Islet precursor cell (in vitro differentiated cells): ENCODE measurements at regions not wholly inside any gene's neighbourhood (a gene's known extent, or its start where the extent isn't known, plus 50 kb on each side); places are given as distances from the start of the nearest gene placed in this dataset.

ENCODE experiments used
- DNase-seq: peaks from one replicate; pipeline ENCODE4 v3.0.0-alpha.2; 2018

DNA sequence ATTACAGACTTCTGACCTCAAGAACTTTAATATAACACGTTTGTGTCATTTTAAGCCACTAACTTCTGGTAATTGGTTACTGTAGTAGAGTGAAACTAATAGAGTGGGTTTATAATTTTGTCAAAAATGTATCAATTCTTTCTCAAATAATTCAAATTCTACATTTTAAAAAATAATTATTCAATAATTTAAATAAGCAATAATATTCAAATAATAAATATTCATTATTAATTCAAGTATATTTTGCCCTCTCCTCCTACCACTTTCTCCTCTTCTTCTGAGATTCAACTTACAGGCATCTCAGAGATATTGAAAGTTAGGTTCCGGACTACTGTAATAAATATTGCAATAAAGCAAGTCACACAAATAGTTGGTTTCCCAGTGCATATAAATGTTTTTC is 1107.1 kb downstream of the KCNT2 start:
- no peak for DNase-seq

DNA sequence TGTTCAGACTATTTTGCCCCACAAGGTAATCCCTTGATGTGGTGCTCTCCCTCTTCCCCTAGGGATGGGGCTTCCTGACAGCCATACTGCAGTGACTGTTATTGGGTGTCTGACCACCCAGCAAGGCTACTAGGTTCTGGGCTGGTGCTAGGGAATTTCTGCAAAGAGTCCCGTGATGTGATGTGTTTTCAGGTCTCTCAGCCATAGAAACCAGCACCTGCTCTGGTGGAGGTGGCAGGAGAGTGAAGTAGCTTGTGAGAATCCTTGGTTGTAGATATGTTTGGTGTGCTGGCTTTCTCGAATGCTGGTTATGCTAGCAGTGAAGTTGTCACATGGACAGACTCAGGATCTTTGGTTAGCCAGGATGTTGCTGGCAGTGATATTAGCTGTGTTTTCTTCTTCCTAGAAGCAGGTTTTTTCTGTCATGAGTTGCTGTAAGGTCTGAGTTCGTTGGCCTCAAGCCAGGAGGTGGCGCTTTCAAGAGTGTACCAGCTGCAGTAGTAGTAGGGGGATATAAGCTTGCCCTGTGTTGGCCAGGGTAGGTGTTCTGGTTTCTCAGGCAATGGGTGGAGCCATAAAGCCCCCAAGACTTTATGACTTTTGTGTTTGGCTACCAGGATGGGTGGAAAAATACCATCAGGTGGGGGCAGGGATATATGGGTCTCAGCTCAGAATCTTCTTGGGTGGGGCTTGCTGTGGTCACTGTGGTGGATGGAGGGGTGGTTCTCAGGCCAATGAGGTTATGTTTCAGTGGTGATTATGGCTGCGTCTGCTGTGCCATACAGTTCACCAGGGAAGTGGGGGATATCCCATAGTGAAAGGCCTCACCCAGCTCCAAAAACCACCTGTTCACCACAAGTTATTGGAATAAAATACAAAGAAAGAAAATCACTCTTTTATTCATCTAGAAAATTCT is 1112.3 kb downstream of the KCNT2 start:
- peak; percentile 50 for DNase-seq

DNA sequence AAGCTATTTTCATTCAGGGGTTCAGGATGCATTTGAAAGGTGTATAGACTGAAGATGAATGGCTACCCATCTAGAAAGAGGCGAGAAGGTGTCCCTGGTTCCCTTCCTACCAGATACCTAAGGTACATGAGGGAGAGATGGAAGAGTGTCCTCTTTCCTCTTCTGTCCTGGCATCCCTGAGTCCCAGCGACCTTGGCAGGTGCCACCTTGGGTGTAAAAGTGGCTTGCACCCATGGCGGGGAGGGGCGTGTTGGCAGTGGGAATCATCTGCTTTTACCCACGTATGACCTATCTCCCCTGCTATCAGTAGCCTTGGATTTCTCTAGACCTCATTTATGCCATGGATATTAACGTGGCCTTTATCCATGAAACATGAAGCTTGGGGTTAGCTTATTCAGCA is 1126.1 kb downstream of the KCNT2 start:
- DNase-seq: no peak

DNA sequence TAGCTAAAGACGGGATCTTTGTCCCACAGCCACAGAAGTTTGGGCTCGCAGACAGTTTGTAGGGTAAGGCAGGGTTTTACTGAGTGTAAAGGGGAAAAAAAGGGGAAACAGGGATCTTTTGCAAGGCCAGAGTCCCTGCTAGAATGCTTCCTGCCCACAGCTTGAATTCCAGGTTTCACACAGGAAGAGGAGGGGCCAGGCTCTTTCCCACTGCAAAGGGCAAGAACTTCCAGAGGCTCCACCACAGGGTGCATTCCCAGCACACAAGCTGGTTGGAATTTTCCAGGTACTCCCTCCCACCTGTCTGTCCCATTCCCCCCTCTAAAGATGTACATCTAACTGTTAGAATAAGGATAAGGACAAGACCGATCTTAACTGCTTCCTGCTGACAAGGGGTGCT is 1126.9 kb downstream of the KCNT2 start:
- peak; percentile 51 for DNase-seq

DNA sequence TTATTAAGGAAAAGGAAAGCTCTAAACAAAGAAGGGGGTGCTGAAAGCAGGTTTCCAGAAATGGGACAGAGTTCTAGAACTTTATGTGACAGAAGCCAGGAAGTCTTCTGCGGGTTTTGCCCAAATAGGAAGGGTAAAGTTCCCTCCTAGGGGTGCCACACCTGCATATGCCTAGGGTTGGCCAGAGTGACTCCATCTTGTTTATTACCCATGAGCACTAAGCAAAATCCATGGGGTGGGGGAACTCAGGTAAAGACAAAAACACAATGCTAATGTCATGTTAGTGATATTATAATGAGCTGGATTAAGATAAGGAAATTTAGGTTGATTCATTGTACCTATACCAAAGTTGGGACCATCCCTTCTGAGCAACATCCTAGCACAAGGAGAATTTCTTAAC is 1132.7 kb downstream of the KCNT2 start:
- DNase-seq: no peak

DNA sequence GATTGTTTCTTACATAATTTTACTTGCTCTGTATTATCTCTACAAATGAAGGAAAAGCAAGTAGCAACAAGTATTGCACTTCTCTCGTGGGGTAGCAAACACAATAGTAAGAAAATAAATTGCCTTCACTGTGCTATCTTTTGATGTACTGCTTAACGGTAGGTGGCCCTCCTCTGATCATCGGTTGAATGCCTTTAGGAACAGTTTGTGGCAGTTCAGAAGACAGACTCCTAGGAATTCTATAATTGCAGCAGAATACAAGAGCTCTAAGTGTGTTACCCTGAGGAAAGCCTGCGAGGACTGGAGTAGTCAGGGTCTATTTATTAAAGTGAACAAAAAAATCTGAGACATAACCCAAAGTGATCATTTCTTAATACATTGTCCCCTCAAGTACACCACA is 1135.9 kb downstream of the KCNT2 start:
- no peak for DNase-seq

DNA sequence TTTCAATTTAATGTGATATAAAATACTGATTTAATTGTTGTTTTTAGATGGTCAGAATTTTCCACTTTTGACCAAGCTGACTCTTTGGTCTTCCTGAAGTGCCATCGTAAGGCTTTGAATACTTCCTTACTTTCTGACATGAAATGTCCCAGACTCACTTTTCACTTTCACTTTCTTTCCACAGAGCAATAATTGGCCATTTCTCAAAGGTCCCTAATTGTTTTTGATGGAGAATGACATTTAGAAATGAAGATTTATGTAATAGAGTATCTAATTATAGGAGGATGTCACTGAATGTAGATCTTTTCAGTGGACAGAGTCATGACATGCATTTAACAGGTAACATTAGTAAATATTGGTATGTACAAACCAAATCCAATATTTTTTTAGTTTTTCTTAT is 1141.6 kb downstream of the KCNT2 start:
- DNase-seq: no peak

DNA sequence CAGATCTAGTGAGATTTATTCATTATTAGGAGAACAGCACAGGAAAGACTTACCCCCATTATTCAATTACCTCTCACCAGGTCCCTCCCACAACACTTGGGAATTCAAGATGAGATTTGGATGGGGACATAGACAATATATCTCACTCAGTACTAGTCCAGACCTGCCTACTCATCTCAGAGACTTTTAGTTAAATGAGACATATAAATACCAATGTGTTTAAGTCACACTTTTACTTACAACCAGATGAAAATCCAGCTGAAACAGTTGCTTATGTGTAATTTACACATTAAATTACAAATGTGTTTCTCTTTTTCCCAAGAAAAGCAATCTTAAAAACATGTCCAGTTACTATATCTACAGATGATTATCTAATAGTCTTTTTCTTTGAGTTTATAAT is 1145.6 kb downstream of the KCNT2 start:
- DNase-seq: no peak

DNA sequence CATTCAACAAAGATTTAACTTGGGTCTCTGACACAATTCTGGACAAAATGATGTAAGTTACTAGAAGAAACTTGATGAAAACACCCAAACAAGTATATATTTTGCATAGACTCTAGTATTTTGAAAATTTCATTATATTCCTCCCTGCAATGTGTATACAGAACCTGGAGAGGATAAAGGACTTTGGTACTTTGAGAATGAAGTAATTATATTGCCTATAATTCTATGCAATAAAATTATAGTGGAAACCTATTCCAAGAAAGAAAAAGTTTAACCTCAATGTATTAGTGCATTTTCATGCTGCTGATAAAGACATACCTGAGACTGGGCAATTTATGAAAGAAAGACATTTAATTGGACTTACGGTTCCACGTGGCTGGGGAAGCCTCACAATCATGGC is 1146.1 kb downstream of the KCNT2 start:
- DNase-seq: no peak

DNA sequence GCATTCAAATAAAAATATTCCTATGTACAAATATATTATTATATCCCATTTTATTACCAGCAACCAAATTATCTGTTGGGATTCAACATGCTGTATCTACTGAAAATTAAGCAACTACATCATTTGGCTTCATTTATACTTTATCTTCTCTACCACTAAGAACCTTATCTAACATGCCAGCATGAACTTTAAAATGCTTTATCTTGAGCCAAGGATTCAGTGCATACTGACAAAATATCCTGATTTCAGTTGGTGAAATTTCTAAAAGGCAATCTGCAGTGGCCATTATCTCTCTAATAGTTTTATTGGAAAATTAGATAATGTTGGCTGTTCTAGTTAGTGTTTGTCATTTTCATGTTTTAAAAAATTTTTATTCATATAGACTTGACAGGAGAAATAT is 1149.9 kb downstream of the KCNT2 start:
- DNase-seq: no peak

DNA sequence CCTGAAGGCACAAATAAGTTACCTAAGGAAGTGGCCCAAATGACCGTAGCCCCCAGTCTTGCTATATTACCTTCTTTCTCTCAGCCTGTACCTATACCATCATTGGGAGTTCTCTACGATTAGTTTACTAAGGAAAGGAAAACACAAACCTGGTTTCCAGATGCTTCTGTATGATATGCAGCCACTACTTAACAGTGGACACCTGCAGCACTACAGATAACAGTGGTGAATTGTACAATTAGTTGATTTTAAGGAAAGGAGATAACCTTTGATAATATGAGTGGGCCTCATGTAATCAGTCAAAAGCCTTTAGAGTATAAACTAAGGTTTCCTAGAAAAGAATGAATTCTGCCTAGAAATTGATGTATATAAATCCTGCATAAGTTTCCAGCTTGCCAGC is 1157.4 kb downstream of the KCNT2 start:
- no peak for DNase-seq

DNA sequence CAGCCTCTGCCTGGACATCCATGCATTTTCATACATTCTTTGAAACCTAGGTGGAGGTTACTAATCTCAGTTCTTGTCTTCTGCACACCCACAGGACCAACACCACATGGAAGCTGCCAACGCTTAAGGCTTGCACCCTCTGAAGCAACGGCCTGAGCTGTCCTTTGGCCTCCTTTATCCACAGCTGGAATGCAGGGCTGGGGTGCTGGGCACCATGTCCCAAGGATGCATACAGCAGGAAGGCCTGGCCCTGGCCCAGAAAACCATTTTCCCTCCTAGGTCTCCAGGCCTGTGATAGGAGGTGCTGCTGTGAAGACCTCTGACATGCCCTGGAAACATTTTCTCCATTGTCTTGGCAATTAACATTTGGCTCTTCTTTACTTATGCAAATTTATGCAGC is 1168.6 kb downstream of the KCNT2 start:
- DNase-seq: no peak

DNA sequence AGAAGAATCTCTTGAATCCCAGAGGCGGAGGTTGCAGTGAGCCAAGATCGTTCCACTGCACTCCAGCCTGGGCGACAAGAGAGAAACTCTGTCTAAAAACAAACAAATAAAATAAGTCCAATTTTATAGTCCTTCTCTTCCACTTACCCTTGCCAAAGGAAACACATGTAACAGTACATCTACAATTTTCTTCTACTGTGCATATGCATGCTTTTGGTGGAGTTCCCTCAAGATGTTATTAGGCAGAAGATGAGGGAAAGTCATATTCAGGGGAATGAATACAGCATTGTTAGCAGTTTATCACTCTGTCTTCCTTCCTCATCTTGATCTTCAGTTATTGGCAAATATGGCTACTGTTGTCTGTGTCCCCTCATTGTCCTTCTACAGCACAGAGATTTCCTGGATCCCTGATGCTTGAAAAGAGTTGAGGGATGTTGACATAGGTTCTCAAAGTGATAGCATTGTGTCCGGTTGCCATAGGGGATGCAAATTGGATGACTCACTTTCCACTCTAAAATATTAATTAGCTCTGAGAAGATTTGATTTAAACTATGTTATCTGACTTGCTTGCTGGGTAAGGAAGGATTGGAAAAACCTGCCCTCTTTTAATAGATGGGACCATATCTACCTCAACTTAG is 1173.6 kb downstream of the KCNT2 start:
- no peak for DNase-seq

DNA sequence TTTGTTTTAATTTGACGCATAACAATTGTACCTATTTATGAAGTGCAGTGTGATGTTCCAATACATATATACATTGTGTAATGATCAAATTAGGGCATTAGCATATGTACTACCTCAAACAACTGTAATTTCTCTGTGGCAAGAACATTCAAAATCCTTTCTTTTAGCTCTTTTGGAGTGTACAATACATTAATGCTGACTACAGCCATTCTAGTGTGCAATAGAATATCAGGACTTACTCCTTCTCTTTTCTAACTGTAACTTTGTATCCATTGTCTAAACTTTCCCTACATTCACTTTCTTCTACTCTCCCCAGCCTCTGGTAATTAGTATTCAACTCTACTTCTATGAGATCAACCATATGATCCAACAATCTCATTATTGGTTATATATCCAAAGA is 1177.4 kb downstream of the KCNT2 start:
- DNase-seq: no peak

DNA sequence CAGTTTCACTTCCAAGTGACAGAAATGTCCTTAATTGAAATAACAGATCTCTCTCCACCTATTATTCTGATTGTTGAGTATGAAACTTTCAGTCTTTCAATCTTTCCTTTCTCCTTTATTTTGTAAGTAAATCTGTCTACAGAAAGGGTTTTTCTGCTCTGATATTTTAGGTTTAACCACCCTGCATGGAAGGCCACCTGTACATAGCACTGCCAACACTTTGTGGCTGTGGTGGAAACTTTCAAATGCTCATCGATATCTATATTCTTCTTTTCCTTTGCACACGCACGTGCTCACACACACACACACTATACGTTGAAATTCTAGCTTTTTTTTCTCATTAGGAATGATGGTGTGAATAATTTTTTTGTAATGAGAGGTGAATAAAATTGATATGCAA is 1179.3 kb downstream of the KCNT2 start:
- no peak for DNase-seq

DNA sequence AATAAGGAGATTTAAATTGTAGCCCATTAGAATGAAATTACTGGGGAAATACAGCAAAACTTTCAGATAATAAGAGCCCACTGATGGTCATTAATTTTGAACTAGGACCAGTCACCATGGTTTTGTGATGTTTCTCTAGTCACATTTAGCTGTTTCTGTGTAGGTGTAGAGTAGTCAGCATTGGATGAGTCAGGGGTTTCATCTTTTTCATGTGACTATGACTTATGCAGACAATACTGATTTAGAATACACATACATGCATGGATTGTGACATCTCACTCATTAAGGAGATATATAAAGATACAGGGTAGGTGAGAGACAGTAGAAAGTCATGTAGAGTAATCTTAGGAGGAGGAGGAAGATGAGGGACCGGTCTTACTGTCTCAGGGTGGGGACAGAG is 1192.7 kb downstream of the KCNT2 start:
- DNase-seq: no peak

DNA sequence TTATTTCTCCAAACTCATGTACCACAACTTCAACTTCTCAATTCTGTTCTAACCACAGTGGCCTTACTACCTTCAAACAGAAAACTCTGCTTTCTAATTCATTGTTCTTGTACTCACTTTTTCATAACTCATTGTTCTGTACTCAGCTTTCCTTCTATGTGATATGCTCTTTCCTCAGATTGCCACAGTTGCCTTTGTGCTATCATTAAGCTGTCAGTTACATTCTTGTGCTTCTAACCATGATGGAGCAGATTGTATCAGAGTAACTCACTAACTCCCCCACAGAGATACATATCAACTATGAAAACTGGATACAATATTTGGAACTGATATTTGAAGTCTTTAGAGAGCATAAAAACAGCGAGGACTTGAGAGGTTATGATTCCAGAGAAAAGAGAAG is 1213.7 kb downstream of the KCNT2 start:
- DNase-seq: no peak

DNA sequence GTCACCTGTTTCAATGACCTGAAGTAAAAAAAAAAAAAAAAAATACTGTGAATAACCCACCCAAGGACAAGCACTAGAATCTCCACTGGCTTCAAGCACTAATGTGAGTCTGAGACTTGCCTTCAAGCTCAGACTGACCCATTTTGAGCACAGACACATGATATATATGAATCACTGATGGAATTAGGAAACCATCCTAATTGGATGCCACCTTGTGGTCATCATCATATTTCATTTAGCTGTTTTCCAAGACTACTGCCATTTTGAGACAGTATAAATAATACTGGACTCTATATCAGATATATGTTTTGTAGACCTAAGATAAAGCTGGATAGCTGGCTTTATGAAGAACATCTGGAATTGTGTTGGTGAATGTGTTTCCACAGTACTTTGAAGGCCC is 1232.0 kb downstream of the KCNT2 start:
- no peak for DNase-seq

DNA sequence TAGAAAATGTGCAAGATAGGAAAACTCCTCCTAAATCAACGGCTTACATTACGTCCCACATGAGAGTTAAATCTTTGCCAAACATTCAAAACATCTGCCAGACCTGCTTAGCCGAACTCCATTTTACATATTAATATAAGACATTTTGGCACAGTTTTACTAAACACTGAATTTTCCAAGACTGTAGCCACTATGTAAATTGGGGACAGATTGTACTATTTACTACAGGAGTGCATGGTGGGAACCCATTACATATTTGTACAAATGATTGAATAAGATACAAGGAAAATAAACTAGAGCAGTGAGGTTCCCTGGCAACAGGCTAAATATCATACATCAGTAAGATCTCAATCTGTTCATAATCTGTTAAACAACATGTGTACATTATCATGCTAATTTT is 1234.4 kb downstream of the KCNT2 start:
- no peak for DNase-seq

DNA sequence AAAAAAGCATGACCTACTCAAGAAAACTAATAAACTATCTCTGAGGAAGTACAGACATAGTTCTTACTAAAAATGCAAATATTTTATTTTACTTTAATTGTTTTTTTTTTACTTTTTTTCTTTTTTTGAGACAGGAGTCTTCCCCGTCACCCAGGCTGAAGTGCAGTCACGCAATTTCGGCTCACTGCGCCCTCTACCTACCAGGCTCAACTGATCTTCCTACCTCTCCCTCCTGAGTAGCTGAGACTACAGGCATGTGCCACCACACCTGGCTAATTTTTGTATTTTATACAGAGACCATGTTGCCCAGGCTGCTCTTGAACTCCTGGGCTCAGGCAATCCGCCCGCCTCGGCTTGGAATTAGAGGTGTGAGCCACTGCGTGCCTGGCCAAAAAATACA is 1263.1 kb downstream of the KCNT2 start:
- DNase-seq: peak; percentile 79

DNA sequence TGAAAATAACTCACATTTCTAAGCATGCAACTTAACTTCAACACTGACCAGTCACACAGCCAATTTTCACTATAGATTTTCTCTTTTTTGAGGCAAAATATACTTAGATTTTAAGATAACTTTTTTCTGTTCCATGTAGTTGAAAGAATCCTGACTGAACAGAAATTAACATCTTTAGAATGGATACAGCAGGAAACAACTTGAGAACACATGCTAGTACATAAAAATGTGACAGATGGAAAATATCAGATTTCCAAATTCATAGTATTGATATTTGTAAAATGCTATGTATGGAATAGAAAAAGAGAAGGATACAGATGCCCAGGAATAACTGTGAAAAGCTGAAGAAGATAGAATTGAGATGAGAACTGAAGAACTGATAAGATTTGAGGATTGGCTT is 1270.6 kb downstream of the KCNT2 start:
- DNase-seq: no peak

DNA sequence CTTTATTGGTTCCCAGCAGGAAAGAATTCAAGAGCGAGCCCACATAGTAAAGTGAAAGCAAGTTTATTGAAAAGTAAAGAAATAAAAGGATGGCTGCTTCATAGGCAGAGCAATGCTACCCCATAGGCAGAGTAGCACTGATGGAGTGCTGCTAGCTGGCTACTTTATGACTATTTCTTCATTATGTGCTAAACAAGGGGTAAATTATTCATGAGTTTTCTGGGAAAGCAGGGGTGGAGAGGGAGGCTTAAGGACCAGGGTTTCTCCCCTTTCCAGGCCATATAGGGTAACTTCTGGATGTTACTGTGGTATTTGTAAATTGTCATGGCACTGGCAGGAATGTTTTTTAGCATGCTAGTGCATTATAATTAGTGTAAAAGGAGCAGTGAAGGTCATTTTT is 1271.4 kb downstream of the KCNT2 start:
- no peak for DNase-seq

DNA sequence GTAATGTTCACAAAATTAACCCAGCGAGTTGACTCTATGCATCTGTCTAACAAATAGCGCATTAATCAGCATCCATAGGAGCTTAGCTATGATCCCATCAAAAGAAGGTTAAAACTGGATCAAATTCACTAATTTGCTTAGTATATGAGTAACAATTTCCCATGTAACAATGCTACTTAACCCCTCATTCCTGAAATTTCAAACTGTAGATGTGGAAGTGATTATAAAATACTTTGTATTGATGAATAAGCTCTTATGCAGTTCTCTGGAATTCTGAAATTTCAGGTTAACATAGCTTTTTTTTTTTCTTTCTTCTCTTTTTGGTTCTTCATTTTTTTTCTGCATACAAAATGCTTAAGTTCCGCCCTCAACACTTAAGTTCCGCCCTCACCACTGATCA is 1272.7 kb downstream of the KCNT2 start:
- DNase-seq: no peak

DNA sequence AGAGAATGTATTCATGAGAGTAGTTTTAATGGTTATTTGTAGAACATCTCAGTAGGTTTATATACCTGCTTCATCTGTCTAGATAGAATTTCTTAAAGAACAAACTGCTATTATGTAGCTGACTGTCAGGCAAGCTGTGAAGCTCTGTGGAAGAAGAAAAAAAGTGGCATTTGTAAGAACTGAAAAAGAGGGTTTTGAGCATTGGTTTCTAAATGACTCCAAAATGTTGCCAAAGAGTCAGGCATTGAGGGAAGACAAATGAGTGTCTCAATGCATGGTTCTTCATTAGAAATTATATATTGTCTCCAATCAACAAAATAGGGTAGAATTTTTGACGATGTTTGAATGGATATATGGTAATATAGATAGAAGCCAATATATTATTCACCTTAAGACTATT is 1276.1 kb downstream of the KCNT2 start:
- no peak for DNase-seq

DNA sequence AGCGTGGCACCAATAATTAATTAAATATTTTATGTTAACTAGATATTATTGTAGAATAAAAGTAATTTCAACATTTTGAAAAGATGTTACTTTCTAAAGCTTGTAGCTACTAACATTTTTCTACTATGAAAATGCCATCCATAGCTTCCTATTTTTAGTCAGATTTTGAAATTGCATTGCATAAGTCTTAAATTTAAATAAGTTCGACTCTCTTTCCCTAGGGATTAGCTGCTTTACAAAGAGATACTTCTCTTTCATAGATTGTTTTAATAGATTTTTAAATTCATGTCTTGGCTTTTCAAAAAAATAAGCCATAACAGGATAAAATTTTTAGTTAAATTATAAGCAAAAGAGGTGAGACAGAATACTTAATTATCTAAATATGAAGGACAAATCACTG is 1279.6 kb downstream of the KCNT2 start:
- no peak for DNase-seq
